GM13977 (cell line): ENCODE measurements at regions not wholly inside any gene's neighbourhood (a gene's known extent, or its start where the extent isn't known, plus 50 kb on each side); places are given as distances from the start of the nearest gene placed in this dataset.

ENCODE experiments used
- DNase-seq: peaks from one replicate; pipeline ENCODE4 v3.0.0; 2012; ENCODE audit warnings: low spot score
- CTCF ChIP-seq: IDR thresholded peaks from 2 replicates; pipeline ENCODE4 v1.5.1; 2012; ENCODE audit warnings: mild to moderate bottlenecking, control low read depth; ENCODE audit not compliant: insufficient read depth; ENCODE audit errors: extremely low read depth, missing control alignments
- in situ Hi-C: fragments of 300-500 bp; cut with MboI; formaldehyde crosslinking; loops from one replicate; pipeline ENCODE4 v1.12.0; 2022; ENCODE audit warnings: low sequenced_read_pairs, low pct_unique_long_range_greater_than_20kb, mixed read lengths, inconsistent platforms; ENCODE audit not compliant: unreplicated experiment

GRCh38 chr21:24007592-24007991, 1599.7 kb downstream of the MRPL39 start:
- no peak for DNase-seq
- no peak for TF ChIP-seq CTCF

GRCh38 chr21:23986987-23987386, 1620.3 kb downstream of the MRPL39 start:
- no peak for TF ChIP-seq CTCF
- in situ Hi-C loops = no loop called here

More at GRCh38 chr21:24007592-24007991, 1599.7 kb downstream of the MRPL39 start:
- in situ Hi-C loops = no loop called here

GRCh38 chr21:23986214-23986613, 1621.1 kb downstream of the MRPL39 start:
- TF ChIP-seq CTCF = no peak
- in situ Hi-C loops = no loop called here
- DNase-seq = no peak

More at GRCh38 chr21:23986987-23987386, 1620.3 kb downstream of the MRPL39 start:
- DNase-seq = no peak

GRCh38 chr21:23982546-23982945, 1624.7 kb downstream of the MRPL39 start:
- DNase-seq = no peak
- in situ Hi-C loops = no loop called here

GRCh38 chr21:23977971-23978370, 1629.3 kb downstream of the MRPL39 start:
- DNase-seq = no peak
- in situ Hi-C loops = no loop called here
- no peak for TF ChIP-seq CTCF

More at GRCh38 chr21:23982546-23982945, 1624.7 kb downstream of the MRPL39 start:
- TF ChIP-seq CTCF = no peak

GRCh38 chr21:23968722-23969647, 1638.3 kb downstream of the MRPL39 start:
- TF ChIP-seq CTCF = peak; percentile 65
- in situ Hi-C loops = no loop called here
- DNase-seq = peak; percentile 35
